HepG2 (cell line): ENCODE measurements at regions not wholly inside any gene's neighbourhood (a gene's known extent, or its start where the extent isn't known, plus 50 kb on each side); places are given as distances from the start of the nearest gene placed in this dataset.

Source experiments
- CHCHD3 ChIP-seq: sonication (generic); formaldehyde crosslinking; IDR thresholded peaks from 2 replicates; pipeline ENCODE4 v1.8.0; 2022; ENCODE audit warnings: mild to moderate bottlenecking, missing genetic modification reagents, moderate library complexity
- FOSL1 ChIP-seq: sonication (generic); formaldehyde crosslinking; IDR thresholded peaks from 2 replicates; pipeline ENCODE4 v1.9.0; 2021; ENCODE audit warnings: missing genetic modification reagents, borderline replicate concordance
- GFI1 ChIP-seq: sonication (generic); formaldehyde crosslinking; IDR thresholded peaks from 2 replicates; pipeline ENCODE4 v1.5.0; 2020; ENCODE audit warnings: missing genetic modification reagents, mild to moderate bottlenecking, borderline replicate concordance
- HINFP ChIP-seq: sonication (generic); formaldehyde crosslinking; IDR thresholded peaks from 2 replicates; pipeline ENCODE4 v1.4.0; 2020; ENCODE audit warnings: low read depth, mild to moderate bottlenecking, missing genetic modification reagents
- ONECUT2 ChIP-seq: sonication (generic); formaldehyde crosslinking; IDR thresholded peaks from 2 replicates; pipeline ENCODE4 v1.4.0; 2020; ENCODE audit warnings: missing genetic modification reagents
- PAWR ChIP-seq: sonication (generic); formaldehyde crosslinking; IDR thresholded peaks from 2 replicates; pipeline ENCODE4 v1.4.0; 2020; ENCODE audit warnings: missing genetic modification reagents, mild to moderate bottlenecking, borderline replicate concordance
- RNF2 ChIP-seq: fragments of 450-650 bp; conservative IDR thresholded peaks from 2 replicates; pipeline ENCODE4 v1.6.1; 2016; ENCODE audit warnings: low read depth
- STAG1 ChIP-seq: sonication (generic); formaldehyde crosslinking; IDR thresholded peaks from 2 replicates; pipeline ENCODE4 v1.4.0; 2020; ENCODE audit warnings: missing genetic modification reagents
- ZBTB7A ChIP-seq: sonication (generic); formaldehyde crosslinking; IDR thresholded peaks from 2 replicates; pipeline ENCODE4 v1.8.0; 2022; ENCODE audit warnings: mild to moderate bottlenecking, missing genetic modification reagents
- ZSCAN30 ChIP-seq: sonication (generic); formaldehyde crosslinking; IDR thresholded peaks from 2 replicates; pipeline ENCODE4 v1.5.0; 2020; ENCODE audit warnings: mild to moderate bottlenecking, missing genetic modification reagents
- TF ChIP-seq, protein P1 (sequence below): IDR thresholded peaks from 2 replicates; pipeline ENCODE4 v1.6.1; 2016; ENCODE audit warnings: missing compliant biosample characterization, missing genetic modification reagents, borderline replicate concordance
- TF ChIP-seq, protein P2 (sequence below): sonication (generic); formaldehyde crosslinking; conservative IDR thresholded peaks from 2 replicates; pipeline ENCODE4 v1.8.1; 2023; ENCODE audit warnings: missing genetic modification reagents

DNA sequence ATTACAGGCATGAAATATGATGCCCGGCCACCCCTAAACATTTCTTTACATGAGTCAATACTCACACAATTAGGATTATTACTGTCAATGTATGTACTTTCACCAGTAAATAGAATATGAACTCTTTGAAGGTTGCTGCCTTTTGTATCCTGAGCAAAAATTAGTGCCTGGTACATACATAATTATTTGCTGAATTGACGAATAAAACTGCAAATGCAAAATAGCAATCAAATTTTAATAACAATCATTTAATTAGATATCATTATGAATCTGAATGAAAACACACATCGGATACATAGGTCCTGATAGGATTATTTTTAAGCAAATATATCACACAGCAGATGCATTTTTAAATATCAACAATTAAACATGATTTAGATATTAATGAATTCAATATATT, 253.1 kb upstream of the HSFY2 start:
- TF ChIP-seq HINFP (no peak), GFI1 (CRISPR knock-in tag) (no peak), RNF2 (no peak), ONECUT2 (no peak), CHCHD3 (CRISPR knock-in tag) (no peak), PAWR (CRISPR knock-in tag) (no peak), FOSL1 (CRISPR knock-in tag) (no peak), ZSCAN30 (CRISPR knock-in tag) (no peak), ZBTB7A (CRISPR knock-in tag) (no peak), STAG1 (CRISPR knock-in tag) (no peak)
- TF ChIP-seq, protein P1, sequence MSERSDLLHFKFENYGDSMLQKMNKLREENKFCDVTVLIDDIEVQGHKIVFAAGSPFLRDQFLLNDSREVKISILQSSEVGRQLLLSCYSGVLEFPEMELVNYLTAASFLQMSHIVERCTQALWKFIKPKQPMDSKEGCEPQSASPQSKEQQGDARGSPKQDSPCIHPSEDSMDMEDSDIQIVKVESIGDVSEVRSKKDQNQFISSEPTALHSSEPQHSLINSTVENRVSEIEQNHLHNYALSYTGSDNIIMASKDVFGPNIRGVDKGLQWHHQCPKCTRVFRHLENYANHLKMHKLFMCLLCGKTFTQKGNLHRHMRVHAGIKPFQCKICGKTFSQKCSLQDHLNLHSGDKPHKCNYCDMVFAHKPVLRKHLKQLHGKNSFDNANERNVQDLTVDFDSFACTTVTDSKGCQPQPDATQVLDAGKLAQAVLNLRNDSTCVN (CRISPR knock-in tag), result no peak
- TF ChIP-seq, protein P2, sequence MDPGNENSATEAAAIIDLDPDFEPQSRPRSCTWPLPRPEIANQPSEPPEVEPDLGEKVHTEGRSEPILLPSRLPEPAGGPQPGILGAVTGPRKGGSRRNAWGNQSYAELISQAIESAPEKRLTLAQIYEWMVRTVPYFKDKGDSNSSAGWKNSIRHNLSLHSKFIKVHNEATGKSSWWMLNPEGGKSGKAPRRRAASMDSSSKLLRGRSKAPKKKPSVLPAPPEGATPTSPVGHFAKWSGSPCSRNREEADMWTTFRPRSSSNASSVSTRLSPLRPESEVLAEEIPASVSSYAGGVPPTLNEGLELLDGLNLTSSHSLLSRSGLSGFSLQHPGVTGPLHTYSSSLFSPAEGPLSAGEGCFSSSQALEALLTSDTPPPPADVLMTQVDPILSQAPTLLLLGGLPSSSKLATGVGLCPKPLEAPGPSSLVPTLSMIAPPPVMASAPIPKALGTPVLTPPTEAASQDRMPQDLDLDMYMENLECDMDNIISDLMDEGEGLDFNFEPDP, result no peak
